ENCODE measurements at regions not wholly inside any gene's neighbourhood (a gene's known extent, or its start where the extent isn't known, plus 50 kb on each side); places are given as distances from the start of the nearest gene placed in this dataset.

DNA sequence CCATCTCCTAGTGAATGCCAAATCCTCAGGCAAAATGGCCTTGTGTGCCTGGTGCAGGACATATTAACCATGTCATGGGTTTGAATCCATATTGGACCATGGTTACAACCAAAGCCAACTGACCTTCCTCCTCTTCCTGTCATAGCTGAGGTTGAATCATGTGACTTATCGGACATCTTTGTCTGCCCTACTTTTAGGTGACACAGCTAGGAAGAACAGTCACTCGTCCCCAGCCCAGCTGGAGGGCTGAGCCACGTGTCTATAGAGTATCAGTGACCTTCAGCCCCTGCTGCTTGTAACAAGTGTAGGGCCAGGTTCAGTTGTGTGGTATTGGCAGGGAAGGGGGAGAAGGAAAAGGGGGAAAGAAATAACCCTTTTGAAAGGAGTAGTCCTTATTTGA is 225.2 kb downstream of the KTN1 start:
- Mint-ChIP-seq H3K4me1 (peaks cover 10% of the 10 kb centered on the region), H3K27me3 (ENCODE audit: insufficient read depth, low read depth, poor library complexity) (peaks cover 3% of the 10 kb centered on the region), H3K4me3 (no peak overlapping the region), H3K9me3 (peaks cover 28% of the 10 kb centered on the region; the same call in 2 of the 3 replicates), H3K27ac (no peak overlapping the region), H3K36me3 (ENCODE audit: low read depth) (peaks cover 20% of the 10 kb centered on the region)
- H3K79me2 ChIP-seq (replicated peaks; ENCODE audit: insufficient read depth) = no peaks in the 10 kb centered on the region
- H4K20me1 ChIP-seq (replicated peaks; ENCODE audit: insufficient read depth) = no peaks in the 10 kb centered on the region
- no peak for TF ChIP-seq CREB1 (CRISPR knock-in tag; IDR thresholded peaks at IDR 0.05; ENCODE audit: low read depth)
- no peak for TF ChIP-seq ZNF114 (CRISPR knock-in tag; IDR thresholded peaks at IDR 0.05)
- TF ChIP-seq CTCF (conservative IDR thresholded peaks at IDR 0.05; ENCODE audit: low read depth in 2 of 2) = no peak
- no peak for TF ChIP-seq EZH2 (IDR thresholded peaks at IDR 0.05; ENCODE audit: low read depth, unreplicated experiment)
- no peak for TF ChIP-seq EZH2phosphoT487 (IDR thresholded peaks at IDR 0.05; ENCODE audit: unreplicated experiment)
- H3K4me3 ChIP-seq = no peak overlapping the region
- H3K4me2 ChIP-seq = no peak overlapping the region
- no peaks in the 10 kb centered on the region for H3K36me3 ChIP-seq (ENCODE audit: insufficient read depth)
- H3K27me3 ChIP-seq (ENCODE audit: insufficient read depth) = no peaks in the 10 kb centered on the region
- H3F3A ChIP-seq (replicated peaks; ENCODE audit: low read depth) = peaks cover 4% of the 10 kb centered on the region; the same call in 1 of the 2 replicates
- peaks cover 14% of the 10 kb centered on the region for H3K4me1 ChIP-seq (ENCODE audit: insufficient read depth)
- DNase-seq (ENCODE audit: low spot score) (no peak), ATAC-seq (no peak)
- H3K9me2 ChIP-seq (ENCODE audit: insufficient read depth) = peaks cover 18% of the 10 kb centered on the region
- H3K27ac ChIP-seq (ENCODE audit: low read depth) = no peak overlapping the region
- H2AFZ ChIP-seq = no peak overlapping the region

DNA sequence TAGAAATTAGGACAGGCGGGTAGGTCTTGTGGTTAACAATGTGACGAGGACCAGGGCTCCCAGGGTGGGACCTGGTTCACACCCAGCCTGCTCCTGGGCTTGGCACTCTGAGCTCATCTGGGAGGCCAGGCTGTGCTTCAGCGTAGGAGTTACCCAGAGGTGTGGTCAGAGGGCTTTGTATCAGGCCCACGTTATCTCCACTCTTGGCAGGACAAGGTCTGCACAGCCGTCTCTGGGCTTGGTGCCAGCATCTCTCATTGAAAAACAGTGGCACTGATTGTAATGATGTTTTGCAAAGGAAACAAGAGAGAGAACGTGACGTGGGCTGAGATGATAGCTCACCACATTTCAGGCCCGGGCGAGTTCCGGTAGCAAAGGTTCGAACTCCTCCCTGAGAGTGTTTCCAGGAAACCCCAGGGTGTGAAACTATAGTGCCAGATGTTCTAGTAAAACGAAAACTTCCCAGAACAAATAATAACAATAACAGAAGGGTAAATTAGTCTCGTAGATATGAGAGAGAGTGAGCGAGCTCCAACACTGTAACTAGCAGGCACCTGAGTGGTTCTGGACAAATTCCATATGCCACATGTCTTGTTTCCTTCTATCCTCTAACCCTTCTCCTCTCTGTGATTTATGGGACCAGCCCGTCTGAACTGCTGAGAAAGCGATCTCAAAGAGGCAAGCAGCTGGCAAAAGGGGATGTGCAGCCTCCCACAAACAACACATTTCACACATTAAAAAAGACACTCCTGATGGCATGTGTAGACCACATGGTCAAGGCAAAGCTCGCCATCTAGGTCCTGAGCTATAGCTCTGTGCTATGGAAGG is 227.3 kb downstream of the KTN1 start:
- TF ChIP-seq EZH2 (IDR thresholded peaks at IDR 0.05; ENCODE audit: low read depth, unreplicated experiment) = no peak
- no peak for TF ChIP-seq CREB1 (CRISPR knock-in tag; IDR thresholded peaks at IDR 0.05; ENCODE audit: low read depth)
- no peak for TF ChIP-seq NANOG (IDR thresholded peaks at IDR 0.05; ENCODE audit: borderline replicate concordance)
- TF ChIP-seq ETS1 (IDR thresholded peaks at IDR 0.05) = no peak
- TF ChIP-seq, protein P1, sequence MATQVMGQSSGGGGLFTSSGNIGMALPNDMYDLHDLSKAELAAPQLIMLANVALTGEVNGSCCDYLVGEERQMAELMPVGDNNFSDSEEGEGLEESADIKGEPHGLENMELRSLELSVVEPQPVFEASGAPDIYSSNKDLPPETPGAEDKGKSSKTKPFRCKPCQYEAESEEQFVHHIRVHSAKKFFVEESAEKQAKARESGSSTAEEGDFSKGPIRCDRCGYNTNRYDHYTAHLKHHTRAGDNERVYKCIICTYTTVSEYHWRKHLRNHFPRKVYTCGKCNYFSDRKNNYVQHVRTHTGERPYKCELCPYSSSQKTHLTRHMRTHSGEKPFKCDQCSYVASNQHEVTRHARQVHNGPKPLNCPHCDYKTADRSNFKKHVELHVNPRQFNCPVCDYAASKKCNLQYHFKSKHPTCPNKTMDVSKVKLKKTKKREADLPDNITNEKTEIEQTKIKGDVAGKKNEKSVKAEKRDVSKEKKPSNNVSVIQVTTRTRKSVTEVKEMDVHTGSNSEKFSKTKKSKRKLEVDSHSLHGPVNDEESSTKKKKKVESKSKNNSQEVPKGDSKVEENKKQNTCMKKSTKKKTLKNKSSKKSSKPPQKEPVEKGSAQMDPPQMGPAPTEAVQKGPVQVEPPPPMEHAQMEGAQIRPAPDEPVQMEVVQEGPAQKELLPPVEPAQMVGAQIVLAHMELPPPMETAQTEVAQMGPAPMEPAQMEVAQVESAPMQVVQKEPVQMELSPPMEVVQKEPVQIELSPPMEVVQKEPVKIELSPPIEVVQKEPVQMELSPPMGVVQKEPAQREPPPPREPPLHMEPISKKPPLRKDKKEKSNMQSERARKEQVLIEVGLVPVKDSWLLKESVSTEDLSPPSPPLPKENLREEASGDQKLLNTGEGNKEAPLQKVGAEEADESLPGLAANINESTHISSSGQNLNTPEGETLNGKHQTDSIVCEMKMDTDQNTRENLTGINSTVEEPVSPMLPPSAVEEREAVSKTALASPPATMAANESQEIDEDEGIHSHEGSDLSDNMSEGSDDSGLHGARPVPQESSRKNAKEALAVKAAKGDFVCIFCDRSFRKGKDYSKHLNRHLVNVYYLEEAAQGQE (IDR thresholded peaks at IDR 0.05; ENCODE audit: unreplicated experiment) = no peak
- no peak for TF ChIP-seq CTCF (conservative IDR thresholded peaks at IDR 0.05; ENCODE audit: low read depth in 2 of 2)
- H3K27ac Mint-ChIP-seq = no peak overlapping the region
- DNase-seq (ENCODE audit: low spot score) (no peak), ATAC-seq (no peak)
- no peak overlapping the region for H3K4me3 ChIP-seq
- peaks cover 4% of the 10 kb centered on the region for H3K27me3 Mint-ChIP-seq (ENCODE audit: insufficient read depth, low read depth, poor library complexity)
- H3K9me3 Mint-ChIP-seq = peaks cover 19% of the 10 kb centered on the region; the same call in 2 of the 3 replicates
- no peaks in the 10 kb centered on the region for H3K27me3 ChIP-seq (ENCODE audit: insufficient read depth)
- H3K9me2 ChIP-seq (ENCODE audit: insufficient read depth) = peaks cover 23% of the 10 kb centered on the region
- H3K4me1 Mint-ChIP-seq = peaks cover 2% of the 10 kb centered on the region; the same call in 1 of the 3 replicates
- no peaks in the 10 kb centered on the region for H3F3A ChIP-seq (replicated peaks; ENCODE audit: low read depth)
- H4K20me1 ChIP-seq (replicated peaks; ENCODE audit: insufficient read depth) = no peaks in the 10 kb centered on the region
- H3K4me2 ChIP-seq = no peak overlapping the region
- peaks cover 15% of the 10 kb centered on the region for H3K36me3 Mint-ChIP-seq (ENCODE audit: low read depth)
- H3K36me3 ChIP-seq (ENCODE audit: insufficient read depth) = no peaks in the 10 kb centered on the region
- H2AFZ ChIP-seq = peak overlapping the region; percentile 56; the same call in 1 of the 2 replicates
- H3K4me1 ChIP-seq (ENCODE audit: insufficient read depth) = no peaks in the 10 kb centered on the region; the same call in 1 of the 2 replicates
- H3K79me2 ChIP-seq (replicated peaks; ENCODE audit: insufficient read depth) = no peaks in the 10 kb centered on the region
- no peak overlapping the region for H3K27ac ChIP-seq (ENCODE audit: low read depth)
- no peak overlapping the region for H3K4me3 Mint-ChIP-seq

Measured in GM23338 (cell line).